SK-N-SH (cell line): ENCODE measurements at regions not wholly inside any gene's neighbourhood (a gene's known extent, or its start where the extent isn't known, plus 50 kb on each side); places are given as distances from the start of the nearest gene placed in this dataset.

Experiments
- CTCF ChIA-PET: fragments of 300-600, 350-600 bp; formaldehyde crosslinking; extraction: SDS; loops from one replicate; lab custom pipeline; 2021; lab: Yijun Ruan, JAX
- POLR2A ChIA-PET: fragments of 350-600 bp; sonication (Branson Sonifier 250); formaldehyde crosslinking; extraction: SDS; loops from one replicate; lab custom pipeline; 2020; ENCODE audit warnings: antibody characterized with exemption, inconsistent platforms; lab: Yijun Ruan, JAX
- DNase-seq: peaks from one replicate; pipeline ENCODE4 v3.0.0; 2012
- H2AFZ ChIP-seq: fragments of 200-600 bp; sonication (generic); 2 replicates; pipeline ENCODE4 v1.8.1; 2016; ENCODE audit warnings: antibody characterized with exemption, mild to moderate bottlenecking, low read depth
- H3F3A ChIP-seq: fragments of 200-600 bp; sonication (generic); replicated peaks from 2 replicates; pipeline ENCODE3; 2016; ENCODE audit warnings: antibody characterized with exemption, mild to moderate bottlenecking; ENCODE audit not compliant: insufficient read depth
- H3K27ac ChIP-seq, 2 experiments: fragments of 200-500 bp in 1 of 2; fragments of 200-600 bp in 1 of 2; sonication (Bioruptor generic) in 1 of 2; sonication (generic), shearing (Covaris generic) in 1 of 2; 2 replicates each; pipeline versions ENCODE4 v1.5.1 to v1.6.1; 2014 to 2016; ENCODE audit warnings: low read depth in 2 of 2, inconsistent platforms in 1 of 2, low read length in 1 of 2, mild to moderate bottlenecking in 1 of 2, mixed read lengths in 1 of 2
- H3K27me3 ChIP-seq: fragments of 200-600 bp; sonication (generic), shearing (Covaris generic); 2 replicates; pipeline ENCODE4 v1.6.1; 2016; ENCODE audit warnings: mixed run types; ENCODE audit not compliant: insufficient read depth
- H3K36me3 ChIP-seq, 2 experiments: fragments of 200-500 bp in 1 of 2; fragments of 200-600 bp in 1 of 2; sonication (Bioruptor generic) in 1 of 2; sonication (generic) in 1 of 2; replicated peaks in 1 of 2; 2 replicates each; pipeline versions ENCODE3 to v1.5.1; 2014 to 2016; ENCODE audit warnings: low read length in 1 of 2, mild to moderate bottlenecking in 1 of 2; ENCODE audit not compliant: insufficient read depth in 2 of 2, control insufficient read depth in 1 of 2
- H3K4me1 ChIP-seq, 2 experiments: fragments of 200-500 bp in 1 of 2; fragments of 200-600 bp in 1 of 2; sonication (Bioruptor generic) in 1 of 2; sonication (generic), shearing (Covaris generic) in 1 of 2; 2 replicates each; pipeline versions ENCODE4 v1.5.1 to v1.6.1; 2014 to 2016; ENCODE audit warnings: low read depth in 1 of 2, low read length in 1 of 2, mixed run types in 1 of 2; ENCODE audit not compliant: insufficient read depth in 2 of 2, control insufficient read depth in 1 of 2
- H3K4me2 ChIP-seq: fragments of 200-600 bp; sonication (generic), shearing (Covaris generic); 2 replicates; pipeline ENCODE4 v1.6.1; 2017; ENCODE audit warnings: mixed run types
- H3K4me3 ChIP-seq, 2 experiments: fragments of 200-500 bp in 1 of 2; fragments of 200-600 bp in 1 of 2; sonication (Bioruptor generic) in 1 of 2; sonication (generic), shearing (Covaris generic) in 1 of 2; 2 replicates each; pipeline versions ENCODE4 v1.5.1 to v1.8.1; 2014 to 2016; ENCODE audit warnings: low read depth in 2 of 2, inconsistent platforms in 1 of 2, low read length in 1 of 2, mild to moderate bottlenecking in 1 of 2, mixed read lengths in 1 of 2, moderate library complexity in 1 of 2
- H3K79me2 ChIP-seq: fragments of 200-600 bp; sonication (generic); 2 replicates; pipeline ENCODE4 v1.8.1; 2017; ENCODE audit warnings: mild to moderate bottlenecking; ENCODE audit not compliant: insufficient read depth
- H3K9ac ChIP-seq: fragments of 200-600 bp; sonication (generic); 2 replicates; pipeline ENCODE4 v1.6.1; 2017; ENCODE audit warnings: mixed run types
- H3K9me2 ChIP-seq: fragments of 200-600 bp; sonication (generic); 2 replicates; pipeline ENCODE4 v1.6.1; 2017; ENCODE audit warnings: mixed run types
- H3K9me3 ChIP-seq: fragments of 200-600 bp; sonication (generic); 2 replicates; pipeline ENCODE4 v1.6.1; 2017; ENCODE audit warnings: mixed run types, mild to moderate bottlenecking, moderate library complexity
- H4K20me1 ChIP-seq: fragments of 200-600 bp; sonication (generic); 2 replicates; pipeline ENCODE4 v1.6.1; 2017; ENCODE audit warnings: mild to moderate bottlenecking, mixed run types; ENCODE audit not compliant: insufficient read depth
- CHD2 ChIP-seq: fragments of 150-350 bp; IDR thresholded peaks from 2 replicates; pipeline ENCODE4 v1.6.1; 2018; ENCODE audit warnings: low read length; ENCODE audit not compliant: partially characterized antibody
- ELF1 ChIP-seq: IDR thresholded peaks from 2 replicates; pipeline ENCODE4 v1.4.0; 2012
- EZH2phosphoT487 ChIP-seq: fragments of 200-600 bp; sonication (generic); IDR thresholded peaks from 2 replicates; pipeline ENCODE4 v1.6.1; 2017; ENCODE audit warnings: low read depth, mixed run types, mild to moderate bottlenecking, antibody characterized with exemption, moderate library complexity, borderline replicate concordance
- FOSL2 ChIP-seq: IDR thresholded peaks from 2 replicates; pipeline ENCODE4 v1.4.0; 2012; ENCODE audit warnings: low read depth, mild to moderate bottlenecking, moderate library complexity, borderline replicate concordance
- FOXJ3 ChIP-seq: sonication (generic); formaldehyde crosslinking; IDR thresholded peaks from 2 replicates; pipeline ENCODE4 v1.5.1; 2020; ENCODE audit warnings: mild to moderate bottlenecking, missing genetic modification reagents
- FOXM1 ChIP-seq: IDR thresholded peaks from 2 replicates; pipeline ENCODE4 v1.4.0; 2012; ENCODE audit warnings: low read depth, mild to moderate bottlenecking
- GABPA ChIP-seq: IDR thresholded peaks from 2 replicates; pipeline ENCODE4 v1.4.0; 2012; ENCODE audit warnings: low read depth, mild to moderate bottlenecking
- GATA2 ChIP-seq: sonication (generic); formaldehyde crosslinking; IDR thresholded peaks from 2 replicates; pipeline ENCODE4 v1.5.0; 2020; ENCODE audit warnings: mild to moderate bottlenecking, missing genetic modification reagents
- JUND ChIP-seq: IDR thresholded peaks from 2 replicates; pipeline ENCODE4 v1.4.0; 2012
- MEF2A ChIP-seq: IDR thresholded peaks from 2 replicates; pipeline ENCODE4 v1.4.0; 2012; ENCODE audit warnings: low read depth, borderline replicate concordance
- NFIC ChIP-seq: IDR thresholded peaks from 2 replicates; pipeline ENCODE4 v1.4.0; 2012; ENCODE audit warnings: borderline replicate concordance
- POLR2AphosphoS5 ChIP-seq: IDR thresholded peaks from 2 replicates; pipeline ENCODE4 v1.6.1; 2012; ENCODE audit warnings: low read depth, low read length
- RAD21 ChIP-seq: IDR thresholded peaks from 2 replicates; pipeline ENCODE4 v1.6.1; 2012; ENCODE audit warnings: mild to moderate bottlenecking, low read length
- SIN3A ChIP-seq: IDR thresholded peaks from 2 replicates; pipeline ENCODE4 v1.6.1; 2012; ENCODE audit warnings: low read depth, mild to moderate bottlenecking, low read length, moderate library complexity, borderline replicate concordance
- SMC3 ChIP-seq: IDR thresholded peaks from 2 replicates; pipeline ENCODE4 v1.6.1; 2012; ENCODE audit warnings: low read depth, low read length, improper control_type of control experiment
- TCF12 ChIP-seq: IDR thresholded peaks from 2 replicates; pipeline ENCODE4 v1.4.0; 2012
- WGBS: methylation state at CpG from one replicate; pipeline ENCODE4 v1.1.6; 2017; ENCODE audit warnings: low lambda C conversion rate; 5-methylcytosine and 5-hydroxymethylcytosine counted together
- TF ChIP-seq, protein P1 (sequence below): fragments of 150-350 bp; IDR thresholded peaks from 2 replicates; pipeline ENCODE4 v1.6.1; 2017; ENCODE audit warnings: antibody characterized with exemption, low read length, low read depth, borderline replicate concordance
- TF ChIP-seq, protein P2 (sequence below): fragments of 150-350 bp; IDR thresholded peaks from 2 replicates; pipeline ENCODE4 v1.6.1; 2016; ENCODE audit warnings: mild to moderate bottlenecking, low read depth, low read length

DNA sequence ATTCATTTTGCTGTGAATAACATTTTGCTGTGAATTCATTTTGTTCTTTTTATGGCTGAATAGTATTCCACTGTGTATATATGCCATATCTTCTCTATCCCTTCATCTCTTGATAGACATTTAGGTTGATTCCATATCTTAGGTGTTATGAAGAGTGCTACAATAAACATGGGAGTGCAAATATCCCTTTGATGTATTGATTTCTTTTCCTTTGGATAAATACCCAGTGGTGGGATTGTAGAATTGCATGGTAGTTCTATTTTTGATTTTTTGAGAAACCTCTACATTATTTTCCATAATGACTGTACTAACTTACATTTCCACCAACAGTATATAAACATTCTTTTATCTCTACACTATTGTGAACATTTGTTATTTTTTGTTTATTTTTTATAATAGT lies 555.9 kb downstream of the PDHA2 start:
- Histone ChIP-seq H3K9me3 (no peaks in the 10 kb centered on the region), H3K36me3 (no peaks in the 10 kb centered on the region), H4K20me1 (no peaks in the 10 kb centered on the region), H3K4me3 (no peak overlapping the region), H3K9me2 (no peaks in the 10 kb centered on the region), H3F3A (no peaks in the 10 kb centered on the region), H3K27ac (no peak overlapping the region), H3K4me1 (no peaks in the 10 kb centered on the region), H3K79me2 (no peaks in the 10 kb centered on the region), H3K27me3 (no peaks in the 10 kb centered on the region), H3K4me2 (no peak overlapping the region), H2AFZ (no peak overlapping the region), H3K9ac (no peak overlapping the region)
- no peak for DNase-seq
- TF ChIP-seq SMC3 (no peak), FOXJ3 (no peak), TCF12 (no peak), CHD2 (no peak), EZH2phosphoT487 (no peak), FOSL2 (no peak), ELF1 (no peak), SIN3A (no peak)
- TF ChIP-seq, protein P1, sequence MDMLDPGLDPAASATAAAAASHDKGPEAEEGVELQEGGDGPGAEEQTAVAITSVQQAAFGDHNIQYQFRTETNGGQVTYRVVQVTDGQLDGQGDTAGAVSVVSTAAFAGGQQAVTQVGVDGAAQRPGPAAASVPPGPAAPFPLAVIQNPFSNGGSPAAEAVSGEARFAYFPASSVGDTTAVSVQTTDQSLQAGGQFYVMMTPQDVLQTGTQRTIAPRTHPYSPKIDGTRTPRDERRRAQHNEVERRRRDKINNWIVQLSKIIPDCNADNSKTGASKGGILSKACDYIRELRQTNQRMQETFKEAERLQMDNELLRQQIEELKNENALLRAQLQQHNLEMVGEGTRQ: no peak
- POLR2A ChIA-PET: no interaction called here
- CTCF ChIA-PET: no interaction called here

GRCh38 chr4:96406742-96407141 lies 566.8 kb downstream of the PDHA2 start:
- H3K9me2 ChIP-seq: no peaks in the 10 kb centered on the region
- no peaks in the 10 kb centered on the region for H3F3A ChIP-seq
- no peaks in the 10 kb centered on the region for H3K79me2 ChIP-seq
- TF ChIP-seq FOXJ3 (no peak), SIN3A (no peak), MEF2A (no peak), FOXM1 (no peak), FOSL2 (no peak), TCF12 (no peak), GATA2 (no peak), NFIC (no peak), JUND (no peak), POLR2AphosphoS5 (no peak), RAD21 (no peak), GABPA (no peak), SMC3 (no peak)
- TF ChIP-seq, protein P2, sequence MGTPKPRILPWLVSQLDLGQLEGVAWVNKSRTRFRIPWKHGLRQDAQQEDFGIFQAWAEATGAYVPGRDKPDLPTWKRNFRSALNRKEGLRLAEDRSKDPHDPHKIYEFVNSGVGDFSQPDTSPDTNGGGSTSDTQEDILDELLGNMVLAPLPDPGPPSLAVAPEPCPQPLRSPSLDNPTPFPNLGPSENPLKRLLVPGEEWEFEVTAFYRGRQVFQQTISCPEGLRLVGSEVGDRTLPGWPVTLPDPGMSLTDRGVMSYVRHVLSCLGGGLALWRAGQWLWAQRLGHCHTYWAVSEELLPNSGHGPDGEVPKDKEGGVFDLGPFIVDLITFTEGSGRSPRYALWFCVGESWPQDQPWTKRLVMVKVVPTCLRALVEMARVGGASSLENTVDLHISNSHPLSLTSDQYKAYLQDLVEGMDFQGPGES: no peak
- TF ChIP-seq, protein P1: no peak
- no peaks in the 10 kb centered on the region for H3K9me3 ChIP-seq
- no peak overlapping the region for H3K27ac ChIP-seq
- no peak overlapping the region for H3K4me3 ChIP-seq
- H3K36me3 ChIP-seq: no peaks in the 10 kb centered on the region
- no peaks in the 10 kb centered on the region for H4K20me1 ChIP-seq
- DNase-seq: no peak
- no peak overlapping the region for H3K4me2 ChIP-seq
- H3K27me3 ChIP-seq: no peaks in the 10 kb centered on the region
- 57% methylated on average over 3 of the region's 3 CpGs for WGBS
- POLR2A ChIA-PET: no interaction called here
- H3K4me1 ChIP-seq: no peaks in the 10 kb centered on the region
- no peak overlapping the region for H3K9ac ChIP-seq
- H2AFZ ChIP-seq: no peak overlapping the region
- CTCF ChIA-PET: interaction anchor here (1.2 to 1.3 kb wide), 2 partner anchors 13 to 15 kb away, joined by 3 read pairs; no protein-coding TSS in a partner anchor
